GM23248 (cell line): ENCODE measurements at regions not wholly inside any gene's neighbourhood (a gene's known extent, or its start where the extent isn't known, plus 50 kb on each side); places are given as distances from the start of the nearest gene placed in this dataset.

ENCODE experiments used
- DNase-seq: peaks from one replicate; pipeline ENCODE4 v3.0.0-alpha.2; 2015
- H2AFZ ChIP-seq: fragments of 200-600 bp; sonication (generic); 2 replicates; pipeline ENCODE4 v1.6.1; 2016; ENCODE audit warnings: antibody characterized with exemption
- H3F3A ChIP-seq: fragments of 200-600 bp; sonication (generic); 2 replicates; pipeline ENCODE4 v1.6.1; 2016; ENCODE audit warnings: mild to moderate bottlenecking, antibody characterized with exemption, mixed run types; ENCODE audit not compliant: insufficient read depth
- H3K27ac ChIP-seq: fragments of 200-600 bp; sonication (generic); 2 replicates; pipeline ENCODE4 v1.5.1; 2016; ENCODE audit warnings: mild to moderate bottlenecking
- H3K27me3 ChIP-seq: fragments of 200-600 bp; sonication (generic); replicated peaks from 2 replicates; pipeline ENCODE4 v1.6.1; 2016; ENCODE audit warnings: mild to moderate bottlenecking; ENCODE audit not compliant: insufficient read depth
- H3K36me3 ChIP-seq: fragments of 200-600 bp; sonication (generic); 2 replicates; pipeline ENCODE4 v1.6.1; 2016; ENCODE audit warnings: low read depth, mild to moderate bottlenecking
- H3K4me1 ChIP-seq: fragments of 200-600 bp; sonication (generic); 2 replicates; pipeline ENCODE4 v1.6.1; 2016; ENCODE audit warnings: mild to moderate bottlenecking; ENCODE audit not compliant: insufficient read depth
- H3K4me2 ChIP-seq: fragments of 200-600 bp; sonication (generic); one replicate; pipeline ENCODE4 v1.6.1; 2016; ENCODE audit warnings: mild to moderate bottlenecking; ENCODE audit not compliant: unreplicated experiment
- H3K4me3 ChIP-seq: fragments of 200-600 bp; sonication (generic); 2 replicates; pipeline ENCODE4 v1.5.1; 2016; ENCODE audit warnings: mild to moderate bottlenecking
- H3K79me2 ChIP-seq: fragments of 200-600 bp; sonication (generic); 2 replicates; pipeline ENCODE4 v1.6.1; 2016; ENCODE audit warnings: mild to moderate bottlenecking; ENCODE audit not compliant: insufficient read depth
- H3K9ac ChIP-seq: fragments of 200-600 bp; sonication (generic); 2 replicates; pipeline ENCODE4 v1.6.1; 2016; ENCODE audit warnings: mild to moderate bottlenecking
- H3K9me2 ChIP-seq: fragments of 200-600 bp; sonication (generic); 2 replicates; pipeline ENCODE4 v1.6.1; 2016; ENCODE audit warnings: mixed run types, mild to moderate bottlenecking, moderate library complexity; ENCODE audit not compliant: insufficient read depth
- H3K9me3 ChIP-seq: fragments of 200-600 bp; sonication (generic); one replicate; pipeline ENCODE4 v1.6.1; 2017; ENCODE audit warnings: low read depth
- H4K20me1 ChIP-seq: fragments of 200-600 bp; sonication (generic); 2 replicates; pipeline ENCODE4 v1.6.0; 2016; ENCODE audit not compliant: insufficient read depth
- EZH2 ChIP-seq: fragments of 200-600 bp; sonication (generic); IDR thresholded peaks from 2 replicates; pipeline ENCODE4 v1.6.1; 2018; ENCODE audit warnings: antibody characterized with exemption, mild to moderate bottlenecking; ENCODE audit not compliant: insufficient read depth, poor library complexity, severe bottlenecking
- EZH2phosphoT487 ChIP-seq: fragments of 200-600 bp; sonication (generic); IDR thresholded peaks from 2 replicates; pipeline ENCODE4 v1.6.1; 2018; ENCODE audit warnings: antibody characterized with exemption, moderate library complexity, mild to moderate bottlenecking, low read depth; ENCODE audit not compliant: insufficient read depth
- WGBS, 2 experiments: methylation state at CpG; one replicate each; pipeline ENCODE4 v1.1.6; 2015 to 2017; ENCODE audit warnings: low lambda C conversion rate in 2 of 2, low coverage in 1 of 2; ENCODE audit errors: missing lambda C conversion rate in 2 of 2; 5-methylcytosine and 5-hydroxymethylcytosine counted together
- in situ Hi-C: fragments of 300-500 bp; cut with MboI; formaldehyde crosslinking; loops from 2 replicates; pipeline ENCODE4 v1.15.0; 2020

GRCh38 chr4:10243856-10244255, 127.3 kb upstream of the WDR1 start:
- no peaks in the 10 kb centered on the region for H3K9me2 ChIP-seq
- no peak overlapping the region for H3K4me3 ChIP-seq
- 71 to 81% methylated on average over 2 of the region's 2 CpGs for WGBS, 2 experiments
- H3K9me3 ChIP-seq = no peaks in the 10 kb centered on the region
- H3K9ac ChIP-seq = no peak overlapping the region
- DNase-seq = no peak
- no peaks in the 10 kb centered on the region for H3K4me1 ChIP-seq
- no peaks in the 10 kb centered on the region for H3K79me2 ChIP-seq
- TF ChIP-seq EZH2phosphoT487 (no peak), EZH2 (no peak)
- no peaks in the 10 kb centered on the region for H3F3A ChIP-seq
- no peak overlapping the region for H3K4me2 ChIP-seq
- H3K27me3 ChIP-seq = peaks cover 14% of the 10 kb centered on the region; the same call in 1 of the 2 replicates
- H2AFZ ChIP-seq = no peak overlapping the region
- H3K27ac ChIP-seq = no peak overlapping the region
- H4K20me1 ChIP-seq = no peaks in the 10 kb centered on the region
- H3K36me3 ChIP-seq = no peaks in the 10 kb centered on the region
- in situ Hi-C loops = no loop called here

DNA sequence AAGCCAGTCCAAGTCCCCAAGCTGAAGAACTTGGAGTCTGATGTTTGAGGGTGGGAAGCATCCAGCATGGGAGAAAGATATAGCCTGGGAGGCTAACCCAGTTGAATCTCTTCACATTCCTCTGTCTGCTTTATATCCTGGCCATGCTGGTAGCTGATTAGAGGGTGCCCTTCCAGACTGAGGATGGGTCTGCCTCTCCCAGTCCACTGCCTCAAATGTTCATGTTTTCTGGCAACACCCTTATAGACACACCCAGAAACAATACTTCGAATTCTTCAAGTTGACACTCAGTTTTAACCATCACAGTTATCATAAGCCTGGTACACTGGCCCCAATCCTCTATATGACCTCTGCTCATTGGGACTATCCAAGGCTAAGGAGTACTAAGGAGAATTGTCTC, 124.1 kb upstream of the WDR1 start:
- no peaks in the 10 kb centered on the region for H3F3A ChIP-seq
- no peak overlapping the region for H3K9ac ChIP-seq
- H3K4me2 ChIP-seq = no peak overlapping the region
- no peaks in the 10 kb centered on the region for H3K9me3 ChIP-seq
- in situ Hi-C loops = no loop called here
- no peak overlapping the region for H2AFZ ChIP-seq
- TF ChIP-seq EZH2 (no peak), EZH2phosphoT487 (no peak)
- WGBS, 2 experiments = 0% methylated on average over 1 of the region's 1 CpG
- H3K79me2 ChIP-seq = no peaks in the 10 kb centered on the region
- H3K27me3 ChIP-seq = peaks cover 14% of the 10 kb centered on the region
- H3K36me3 ChIP-seq = no peaks in the 10 kb centered on the region
- H4K20me1 ChIP-seq = no peaks in the 10 kb centered on the region
- no peak for DNase-seq
- H3K4me3 ChIP-seq = no peak overlapping the region
- H3K27ac ChIP-seq = no peak overlapping the region
- no peaks in the 10 kb centered on the region for H3K9me2 ChIP-seq
- no peaks in the 10 kb centered on the region for H3K4me1 ChIP-seq

- H3K27me3 ChIP-seq = peaks cover 14% of the 10 kb centered on the region
- H3K79me2 ChIP-seq = no peaks in the 10 kb centered on the region
- H3K4me3 ChIP-seq = no peak overlapping the region
- DNase-seq = no peak
- H3F3A ChIP-seq = no peaks in the 10 kb centered on the region
- 55 to 69% methylated on average over 7 of the region's 7 CpGs for WGBS, 2 experiments
- H4K20me1 ChIP-seq = no peaks in the 10 kb centered on the region
- no peaks in the 10 kb centered on the region for H3K9me2 ChIP-seq
- H3K27ac ChIP-seq = no peak overlapping the region
- H2AFZ ChIP-seq = no peak overlapping the region
- H3K4me2 ChIP-seq = no peak overlapping the region
- in situ Hi-C loops = no loop called here
- H3K9ac ChIP-seq = no peak overlapping the region
- TF ChIP-seq EZH2phosphoT487 (no peak), EZH2 (no peak)
- no peaks in the 10 kb centered on the region for H3K4me1 ChIP-seq
- no peaks in the 10 kb centered on the region for H3K9me3 ChIP-seq
- no peaks in the 10 kb centered on the region for H3K36me3 ChIP-seq
These were observed 123.5 kb upstream of the WDR1 start for GRCh38 chr4:10239982-10240654.

DNA sequence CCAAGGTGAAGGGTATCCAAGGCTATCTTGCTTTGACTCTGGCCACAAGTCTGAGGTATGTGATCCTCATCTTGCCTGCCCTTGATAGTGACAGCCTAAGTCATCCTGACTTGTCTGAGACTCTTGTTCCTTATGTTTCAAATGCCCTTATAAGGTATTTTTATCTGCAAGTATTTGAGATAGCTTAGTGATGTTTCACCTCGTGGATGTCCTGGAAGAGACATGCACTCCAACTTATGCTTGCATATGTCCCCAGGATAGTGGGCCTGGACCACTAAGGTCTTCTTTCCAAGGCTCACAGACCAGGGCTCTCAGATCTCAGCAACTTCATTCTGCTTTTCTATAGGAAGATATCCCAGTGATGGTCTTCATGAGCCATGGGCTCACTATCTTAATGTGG, 120.5 kb upstream of the WDR1 start:
- Histone ChIP-seq H3K27ac (no peak overlapping the region), H4K20me1 (no peaks in the 10 kb centered on the region), H3K9me2 (no peaks in the 10 kb centered on the region), H2AFZ (no peak overlapping the region), H3K79me2 (no peaks in the 10 kb centered on the region), H3K27me3 (peaks cover 8% of the 10 kb centered on the region), H3K4me2 (no peak overlapping the region), H3K4me1 (no peaks in the 10 kb centered on the region), H3K9me3 (no peaks in the 10 kb centered on the region), H3K4me3 (no peak overlapping the region), H3F3A (no peaks in the 10 kb centered on the region), H3K9ac (no peak overlapping the region), H3K36me3 (no peaks in the 10 kb centered on the region)
- in situ Hi-C loops = no loop called here
- TF ChIP-seq EZH2phosphoT487 (no peak), EZH2 (no peak)
- WGBS, 2 experiments = 21 to 25% methylated on average over 1 of the region's 1 CpG
- no peak for DNase-seq

DNA sequence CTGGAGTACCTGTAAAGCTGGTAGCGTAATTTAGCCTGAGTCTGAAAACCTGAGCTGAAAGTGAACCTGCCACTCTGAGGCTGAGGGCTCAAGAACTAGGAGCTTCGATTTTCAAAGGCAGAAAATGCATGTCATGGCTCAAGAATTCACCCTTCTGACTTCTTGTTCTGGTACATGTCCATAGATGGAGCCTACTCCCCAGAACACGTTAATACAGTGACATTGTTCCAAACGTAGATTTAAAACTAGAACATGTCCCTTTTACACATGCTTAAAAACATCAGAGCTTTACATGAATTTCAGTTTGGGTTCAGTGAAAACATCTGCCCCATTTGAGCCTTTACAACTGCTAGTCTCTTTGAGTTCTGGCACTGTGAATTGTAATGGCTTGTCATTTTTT, 115.5 kb upstream of the WDR1 start:
- H3K9ac ChIP-seq = no peak overlapping the region
- H3F3A ChIP-seq = no peaks in the 10 kb centered on the region; the same call in 1 of the 2 replicates
- no peaks in the 10 kb centered on the region for H3K9me2 ChIP-seq
- no peak overlapping the region for H3K27ac ChIP-seq
- no peak overlapping the region for H2AFZ ChIP-seq
- WGBS, 2 experiments = 26 to 30% methylated on average over 4 of the region's 4 CpGs
- H3K9me3 ChIP-seq = no peaks in the 10 kb centered on the region
- no peak for DNase-seq
- H3K4me2 ChIP-seq = no peak overlapping the region
- TF ChIP-seq EZH2 (no peak), EZH2phosphoT487 (no peak)
- H3K79me2 ChIP-seq = no peaks in the 10 kb centered on the region
- H3K27me3 ChIP-seq = no peaks in the 10 kb centered on the region
- 0 out of 2 replicates have a peak, but pooled peaks cover 1% of the 10 kb centered on the region for H3K4me1 ChIP-seq
- no peak overlapping the region for H3K4me3 ChIP-seq
- in situ Hi-C loops = no loop called here
- H4K20me1 ChIP-seq = no peaks in the 10 kb centered on the region
- H3K36me3 ChIP-seq = no peaks in the 10 kb centered on the region
